RPMI8226 (cell line): ENCODE measurements at regions not wholly inside any gene's neighbourhood (a gene's known extent, or its start where the extent isn't known, plus 50 kb on each side); places are given as distances from the start of the nearest gene placed in this dataset.

Experiments used
- DNase-seq: peaks from one replicate; pipeline ENCODE4 v3.0.0-alpha.2; 2015

GRCh38 chr20:4427940-4428586 is 179.0 kb upstream of the ADRA1D start:
- DNase-seq: no peak

- DNase-seq: no peak
These were observed 169.1 kb upstream of the ADRA1D start for GRCh38 chr20:4418141-4418540.

- no peak for DNase-seq
These were observed 166.2 kb upstream of the ADRA1D start for GRCh38 chr20:4415281-4415680.

- DNase-seq: no peak
These were observed 164.4 kb upstream of the ADRA1D start for GRCh38 chr20:4413314-4414049.

- DNase-seq: no peak
These were observed 163.1 kb upstream of the ADRA1D start for GRCh38 chr20:4412216-4412615.

GRCh38 chr20:4411744-4412143 is 162.7 kb upstream of the ADRA1D start:
- no peak for DNase-seq

GRCh38 chr20:4406627-4407026 is 157.5 kb upstream of the ADRA1D start:
- no peak for DNase-seq

GRCh38 chr20:4401601-4402000 is 152.5 kb upstream of the ADRA1D start:
- no peak for DNase-seq

- DNase-seq: no peak
These were observed 135.9 kb upstream of the ADRA1D start for GRCh38 chr20:4384961-4385360.

GRCh38 chr20:4383961-4384360 is 134.9 kb upstream of the ADRA1D start:
- no peak for DNase-seq

- no peak for DNase-seq
These were observed 126.8 kb upstream of the ADRA1D start for GRCh38 chr20:4375881-4376280.

GRCh38 chr20:4373454-4373853 is 124.4 kb upstream of the ADRA1D start:
- DNase-seq: no peak

GRCh38 chr20:4371623-4372251 is 122.7 kb upstream of the ADRA1D start:
- DNase-seq: no peak

- no peak for DNase-seq
These were observed 121.8 kb upstream of the ADRA1D start for GRCh38 chr20:4370851-4371250.

GRCh38 chr20:4369798-4370124 is 120.7 kb upstream of the ADRA1D start:
- DNase-seq: peak; percentile 62

- no peak for DNase-seq
These were observed 120.2 kb upstream of the ADRA1D start for GRCh38 chr20:4369119-4369797.

- no peak for DNase-seq
These were observed 117.0 kb upstream of the ADRA1D start for GRCh38 chr20:4366076-4366475.

- DNase-seq: no peak
These were observed 109.5 kb upstream of the ADRA1D start for GRCh38 chr20:4358552-4358951.

- DNase-seq: no peak
These were observed 103.3 kb upstream of the ADRA1D start for GRCh38 chr20:4352348-4352747.

GRCh38 chr20:4350096-4350495 is 101.0 kb upstream of the ADRA1D start:
- no peak for DNase-seq

- DNase-seq: no peak
These were observed 95.6 kb upstream of the ADRA1D start for GRCh38 chr20:4344670-4345069.

- DNase-seq: no peak
These were observed 93.5 kb upstream of the ADRA1D start for GRCh38 chr20:4342609-4343008.

- DNase-seq: no peak
These were observed 92.9 kb upstream of the ADRA1D start for GRCh38 chr20:4341804-4342485.
